ENCODE measurements at regions not wholly inside any gene's neighbourhood (a gene's known extent, or its start where the extent isn't known, plus 50 kb on each side); places are given as distances from the start of the nearest gene placed in this dataset.

- no peak for DNase-seq (ENCODE audit: low spot score)
- Mint-ChIP-seq H3K4me1 (no peaks in the 10 kb centered on the region), H3K36me3 (no peaks in the 10 kb centered on the region), H3K27ac (no peak overlapping the region), H3K4me3 (no peak overlapping the region), H3K9me3 (no peaks in the 10 kb centered on the region), H3K27me3 (ENCODE audit: insufficient read depth, low read depth) (peaks cover 6% of the 10 kb centered on the region)
- no peak overlapping the region for H3K9ac ChIP-seq
- H3K79me2 ChIP-seq (ENCODE audit: low read depth), result no peaks in the 10 kb centered on the region
- no peaks in the 10 kb centered on the region for H3K9me3 ChIP-seq (ENCODE audit: low read depth)
- no peaks in the 10 kb centered on the region for H4K20me1 ChIP-seq (ENCODE audit: low read depth)
- H3K27ac ChIP-seq, result no peak overlapping the region
- no peaks in the 10 kb centered on the region for H3K36me3 ChIP-seq
- H3K4me3 ChIP-seq, result no peak overlapping the region
- H2AFZ ChIP-seq (replicated peaks), result no peak overlapping the region
- H3F3A ChIP-seq (ENCODE audit: low read depth), result no peaks in the 10 kb centered on the region
- H3K4me1 ChIP-seq, result no peaks in the 10 kb centered on the region
- TF ChIP-seq EZH2phosphoT487 (IDR thresholded peaks at IDR 0.05), result no peak
- TF ChIP-seq EZH2 (IDR thresholded peaks at IDR 0.05), result no peak
- no peak for TF ChIP-seq CTCF (IDR thresholded peaks at IDR 0.05)
- H3K4me2 ChIP-seq, result no peak overlapping the region
- no peaks in the 10 kb centered on the region for H3K27me3 ChIP-seq
These were observed 50.7 kb upstream of the KIT start for GRCh38 chr4:54607067-54607466.

GRCh38 chr4:54607521-54607920, 50.2 kb upstream of the KIT start:
- Histone ChIP-seq H2AFZ (replicated peaks) (no peak overlapping the region), H3K27ac (no peak overlapping the region), H3K9ac (no peak overlapping the region), H4K20me1 (ENCODE audit: low read depth) (no peaks in the 10 kb centered on the region), H3K27me3 (no peaks in the 10 kb centered on the region), H3K4me3 (no peak overlapping the region), H3K9me3 (ENCODE audit: low read depth) (no peaks in the 10 kb centered on the region), H3K36me3 (no peaks in the 10 kb centered on the region), H3F3A (ENCODE audit: low read depth) (no peaks in the 10 kb centered on the region), H3K4me1 (no peaks in the 10 kb centered on the region), H3K4me2 (no peak overlapping the region), H3K79me2 (ENCODE audit: low read depth) (no peaks in the 10 kb centered on the region)
- Mint-ChIP-seq H3K9me3 (no peaks in the 10 kb centered on the region), H3K36me3 (no peaks in the 10 kb centered on the region), H3K4me3 (no peak overlapping the region), H3K27me3 (ENCODE audit: insufficient read depth, low read depth) (peaks cover 7% of the 10 kb centered on the region), H3K4me1 (no peaks in the 10 kb centered on the region), H3K27ac (no peak overlapping the region)
- TF ChIP-seq CTCF (IDR thresholded peaks at IDR 0.05) (no peak), EZH2 (IDR thresholded peaks at IDR 0.05) (no peak), EZH2phosphoT487 (IDR thresholded peaks at IDR 0.05) (no peak)
- no peak for DNase-seq (ENCODE audit: low spot score)

All from neural progenitor cell (in vitro differentiated cells).